Coronary artery (tissue), 2 donors: ENCODE measurements at regions not wholly inside any gene's neighbourhood (a gene's known extent, or its start where the extent isn't known, plus 50 kb on each side); places are given as distances from the start of the nearest gene placed in this dataset.

ENCODE experiments used
- DNase-seq: peaks from one replicate; pipeline ENCODE4 v3.0.0-alpha.2; 2017; ENCODE audit warnings: low spot score
- H3K27ac ChIP-seq, 2 donors: fragments of 200-600 bp; sonication (generic); one replicate each; pipeline ENCODE4 v1.5.1; 2016 to 2019
- H3K4me3 ChIP-seq: fragments of 200-600 bp; sonication (generic); 2 replicates; pipeline ENCODE4 v1.5.1; 2016; ENCODE audit warnings: mild to moderate bottlenecking, moderate library complexity
- TF ChIP-seq, protein P1 (sequence below): fragments of 200-600 bp; sonication (generic); IDR thresholded peaks from one replicate; pipeline ENCODE4 v1.5.1; 2019; ENCODE audit warnings: antibody characterized with exemption

DNA sequence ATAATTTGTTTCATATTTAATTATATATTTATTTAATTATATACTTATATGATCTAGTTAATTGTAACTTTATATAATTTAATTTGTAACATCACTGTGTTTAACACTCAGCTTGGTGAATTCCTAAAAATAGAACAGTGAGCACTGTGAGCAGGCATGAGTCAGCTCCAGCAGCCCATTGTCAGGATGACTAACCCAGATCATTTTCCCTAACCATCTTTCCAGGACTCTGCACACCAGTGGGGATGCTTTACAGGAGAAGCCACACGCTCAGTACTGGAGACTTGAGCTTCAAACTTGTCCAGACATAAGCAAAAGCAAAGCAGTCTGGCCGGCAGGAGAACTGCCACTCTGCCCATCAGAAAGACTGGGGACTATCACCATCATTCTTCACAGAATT is 446.2 kb upstream of the TRPC7 start:
- no peak for DNase-seq
- TF ChIP-seq, protein P1, sequence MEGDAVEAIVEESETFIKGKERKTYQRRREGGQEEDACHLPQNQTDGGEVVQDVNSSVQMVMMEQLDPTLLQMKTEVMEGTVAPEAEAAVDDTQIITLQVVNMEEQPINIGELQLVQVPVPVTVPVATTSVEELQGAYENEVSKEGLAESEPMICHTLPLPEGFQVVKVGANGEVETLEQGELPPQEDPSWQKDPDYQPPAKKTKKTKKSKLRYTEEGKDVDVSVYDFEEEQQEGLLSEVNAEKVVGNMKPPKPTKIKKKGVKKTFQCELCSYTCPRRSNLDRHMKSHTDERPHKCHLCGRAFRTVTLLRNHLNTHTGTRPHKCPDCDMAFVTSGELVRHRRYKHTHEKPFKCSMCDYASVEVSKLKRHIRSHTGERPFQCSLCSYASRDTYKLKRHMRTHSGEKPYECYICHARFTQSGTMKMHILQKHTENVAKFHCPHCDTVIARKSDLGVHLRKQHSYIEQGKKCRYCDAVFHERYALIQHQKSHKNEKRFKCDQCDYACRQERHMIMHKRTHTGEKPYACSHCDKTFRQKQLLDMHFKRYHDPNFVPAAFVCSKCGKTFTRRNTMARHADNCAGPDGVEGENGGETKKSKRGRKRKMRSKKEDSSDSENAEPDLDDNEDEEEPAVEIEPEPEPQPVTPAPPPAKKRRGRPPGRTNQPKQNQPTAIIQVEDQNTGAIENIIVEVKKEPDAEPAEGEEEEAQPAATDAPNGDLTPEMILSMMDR, result no peak
- H3K4me3 ChIP-seq, result no peak overlapping the region
- H3K27ac ChIP-seq, result no peak overlapping the region

DNA sequence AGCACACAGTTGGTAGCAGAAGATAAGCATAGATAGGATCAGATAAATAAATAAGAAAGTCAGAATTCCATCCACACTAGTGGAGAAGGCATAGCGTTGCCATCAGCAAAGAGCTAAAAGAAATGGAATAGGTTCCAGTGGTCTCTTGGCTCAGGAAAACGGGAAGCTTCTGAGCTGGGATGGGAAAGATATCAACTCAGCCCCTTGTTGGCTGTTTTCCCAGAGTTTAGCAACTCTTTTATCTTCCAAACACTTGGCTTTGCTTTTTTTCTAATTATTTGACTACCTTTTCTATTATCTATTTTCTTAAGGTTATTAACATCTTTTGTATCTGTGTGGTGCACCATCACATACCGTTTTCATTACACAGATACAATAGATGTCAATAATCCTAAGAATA is 445.7 kb upstream of the TRPC7 start:
- no peak overlapping the region for H3K27ac ChIP-seq
- H3K4me3 ChIP-seq, result no peak overlapping the region
- DNase-seq, result no peak
- TF ChIP-seq, protein P1, result no peak

DNA sequence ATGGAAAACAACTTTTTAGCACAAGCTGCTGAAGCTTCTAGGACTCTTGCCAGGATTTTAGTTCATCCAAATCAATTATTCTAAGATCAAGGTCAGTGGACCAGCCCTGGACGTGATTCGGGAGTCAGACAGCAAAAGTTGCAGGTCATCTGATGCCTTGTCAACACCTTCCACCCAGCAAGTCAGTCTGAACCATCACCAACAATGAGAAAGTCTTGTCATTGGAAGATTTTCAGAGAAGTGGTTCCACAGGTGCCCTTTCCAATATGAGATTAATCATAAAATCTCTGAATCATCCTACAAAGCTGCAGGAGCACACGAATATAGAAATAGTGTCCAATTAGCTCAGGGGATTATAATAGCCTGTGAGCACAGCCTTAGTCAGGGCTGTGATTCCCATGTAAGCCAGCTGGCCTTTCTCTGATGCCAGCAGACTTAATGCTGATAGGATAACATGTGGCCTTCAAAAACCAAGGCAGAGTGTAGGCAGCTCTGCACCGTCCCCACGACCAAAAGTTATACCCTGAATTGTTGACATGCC is 445.0 kb upstream of the TRPC7 start:
- H3K4me3 ChIP-seq, result no peak overlapping the region
- no peak overlapping the region for H3K27ac ChIP-seq
- no peak for DNase-seq
- TF ChIP-seq, protein P1, result no peak

DNA sequence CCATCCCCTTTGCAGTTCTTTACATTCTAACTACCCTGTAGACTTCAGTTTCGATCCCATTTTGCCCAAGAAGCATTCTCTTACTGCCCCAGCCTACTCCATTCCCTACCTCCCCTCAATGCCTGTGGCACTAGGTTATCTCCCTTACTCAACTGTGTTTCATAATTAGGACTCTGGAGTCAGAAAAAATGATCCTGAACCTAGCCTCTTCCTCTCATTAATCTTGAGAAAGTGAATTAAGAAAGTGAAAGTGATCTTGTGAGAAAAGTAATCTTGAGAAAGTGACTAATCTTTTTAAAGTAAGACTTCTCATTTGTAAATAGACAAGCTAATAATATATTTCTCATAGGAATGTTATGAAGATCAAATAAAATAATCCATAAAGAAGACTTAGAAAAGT is 444.0 kb upstream of the TRPC7 start:
- H3K4me3 ChIP-seq, result no peak overlapping the region
- no peak for DNase-seq
- TF ChIP-seq, protein P1, result no peak
- H3K27ac ChIP-seq, result no peak overlapping the region

DNA sequence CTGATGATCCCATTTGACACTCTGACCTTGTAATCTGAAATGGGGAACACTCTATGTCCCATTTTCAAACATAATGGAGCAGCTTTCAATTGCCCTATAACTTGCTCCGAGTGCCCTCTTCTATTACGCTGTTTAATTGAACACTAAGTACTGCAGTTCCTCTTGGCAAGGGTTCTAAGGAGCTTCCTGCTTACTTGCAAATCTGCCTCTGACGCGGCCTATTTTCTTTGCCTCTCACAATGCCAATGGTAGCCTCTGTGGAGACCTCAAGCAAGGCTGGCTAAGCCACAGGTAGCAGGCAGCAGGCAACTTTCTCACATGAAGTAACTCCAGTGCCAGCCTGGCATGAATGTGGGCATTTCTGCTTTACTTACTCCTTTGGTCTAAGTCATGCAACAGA is 443.4 kb upstream of the TRPC7 start:
- DNase-seq, result no peak
- TF ChIP-seq, protein P1, result no peak
- H3K4me3 ChIP-seq, result no peak overlapping the region
- no peak overlapping the region for H3K27ac ChIP-seq

DNA sequence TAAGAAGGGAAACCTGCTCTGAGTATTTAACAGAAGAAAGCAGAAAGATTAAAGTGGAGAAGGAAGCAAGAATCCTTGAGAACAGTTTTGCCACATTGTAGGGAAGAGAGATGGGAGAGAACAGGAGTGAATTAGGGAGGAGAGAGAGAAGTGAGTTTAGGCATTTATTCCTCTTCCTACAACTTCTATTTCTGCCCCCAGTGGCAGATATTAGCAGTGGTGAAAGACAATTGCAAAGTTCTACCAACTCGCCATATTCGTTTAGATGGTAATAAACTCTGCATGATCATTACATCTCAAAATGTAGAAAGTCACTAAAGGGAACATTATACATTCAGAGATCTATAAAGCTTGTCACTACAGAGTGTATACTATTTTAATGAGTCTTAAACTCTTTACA is 440.1 kb upstream of the TRPC7 start:
- TF ChIP-seq, protein P1, result no peak
- Histone ChIP-seq H3K27ac (no peak overlapping the region), H3K4me3 (no peak overlapping the region)
- DNase-seq, result no peak

DNA sequence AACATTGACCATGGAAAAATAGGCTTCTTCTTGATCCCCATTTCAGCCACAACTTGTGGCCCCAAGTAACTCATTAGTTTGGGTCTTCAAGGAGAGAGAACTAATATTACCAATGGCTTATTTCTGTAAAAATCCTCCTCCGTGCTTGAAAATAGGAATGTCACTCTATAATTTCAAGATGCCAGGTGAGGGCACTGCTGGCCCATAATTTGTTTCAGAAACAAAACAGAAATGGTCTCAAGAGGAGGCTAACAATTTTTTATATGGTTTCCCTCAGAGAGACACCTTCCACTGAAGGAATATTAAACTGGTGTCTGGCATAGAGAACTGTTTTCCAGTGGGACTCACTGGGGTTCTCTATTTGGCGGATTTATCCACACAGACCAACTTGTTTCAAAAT is 437.0 kb upstream of the TRPC7 start:
- no peak overlapping the region for H3K4me3 ChIP-seq
- TF ChIP-seq, protein P1, result no peak
- H3K27ac ChIP-seq, result no peak overlapping the region
- DNase-seq, result no peak
